ENCODE measurements at regions not wholly inside any gene's neighbourhood (a gene's known extent, or its start where the extent isn't known, plus 50 kb on each side); places are given as distances from the start of the nearest gene placed in this dataset.

- no peak overlapping the region for H3K27ac ChIP-seq (ENCODE audit: low read depth, low read length)
- 66 to 77% (median 73%) methylated on average over 5 of the region's 5 CpGs for WGBS, 3 donors
These were observed 448.3 kb upstream of the SLC14A2 start for GRCh38 chr18:45166836-45167551.

DNA sequence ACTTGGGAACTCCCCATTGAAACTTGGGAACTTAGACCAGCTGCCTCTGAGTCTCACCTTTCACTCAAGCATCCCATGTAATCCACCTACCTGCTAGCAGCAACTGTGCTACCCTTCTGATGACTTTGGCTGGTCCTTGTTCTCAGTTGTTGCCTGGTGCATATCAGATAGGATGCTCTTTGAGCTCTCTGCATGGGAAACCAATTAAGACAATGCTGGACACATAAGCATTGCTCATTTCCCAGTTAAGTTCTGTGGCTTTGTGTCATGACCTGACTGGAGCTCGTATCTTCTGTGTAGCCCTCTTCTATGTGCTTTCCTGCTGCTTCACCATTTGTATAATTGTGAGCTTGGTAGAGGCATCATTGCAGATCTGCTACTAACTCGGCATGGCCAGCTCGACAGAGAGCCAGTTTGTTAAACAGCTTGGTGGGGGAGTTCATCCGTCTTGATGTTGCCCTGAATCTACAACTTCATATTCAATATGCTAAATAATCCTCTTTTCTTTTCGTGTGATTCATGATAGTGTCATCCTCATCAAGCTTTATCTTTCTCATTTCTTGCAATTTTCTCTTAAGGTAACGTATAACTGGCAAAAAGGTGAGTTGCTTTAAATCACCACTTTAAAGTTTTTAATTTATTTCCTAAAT, 447.5 kb upstream of the SLC14A2 start:
- 78 to 82% (median 80%) methylated on average over 6 of the region's 6 CpGs for WGBS, 3 donors
- no peak overlapping the region for H3K27ac ChIP-seq (ENCODE audit: low read depth, low read length)

GRCh38 chr18:45168866-45169600, 446.2 kb upstream of the SLC14A2 start:
- no peak overlapping the region for H3K27ac ChIP-seq (ENCODE audit: low read depth, low read length)
- WGBS, 3 donors, result 76 to 81% (median 81%) methylated on average over 2 of the region's 2 CpGs

- no peak overlapping the region for H3K27ac ChIP-seq (ENCODE audit: low read depth, low read length)
These were observed 445.7 kb upstream of the SLC14A2 start for GRCh38 chr18:45169610-45170009.

GRCh38 chr18:45171679-45172191, 443.5 kb upstream of the SLC14A2 start:
- 68 to 82% (median 71%) methylated on average over 4 of the region's 4 CpGs for WGBS, 3 donors
- H3K27ac ChIP-seq (ENCODE audit: low read depth, low read length), result no peak overlapping the region

GRCh38 chr18:45173327-45173726, 441.9 kb upstream of the SLC14A2 start:
- 75 to 91% (median 88%) methylated on average over 2 of the region's 2 CpGs for WGBS, 3 donors
- H3K27ac ChIP-seq (ENCODE audit: low read depth, low read length), result no peak overlapping the region

DNA sequence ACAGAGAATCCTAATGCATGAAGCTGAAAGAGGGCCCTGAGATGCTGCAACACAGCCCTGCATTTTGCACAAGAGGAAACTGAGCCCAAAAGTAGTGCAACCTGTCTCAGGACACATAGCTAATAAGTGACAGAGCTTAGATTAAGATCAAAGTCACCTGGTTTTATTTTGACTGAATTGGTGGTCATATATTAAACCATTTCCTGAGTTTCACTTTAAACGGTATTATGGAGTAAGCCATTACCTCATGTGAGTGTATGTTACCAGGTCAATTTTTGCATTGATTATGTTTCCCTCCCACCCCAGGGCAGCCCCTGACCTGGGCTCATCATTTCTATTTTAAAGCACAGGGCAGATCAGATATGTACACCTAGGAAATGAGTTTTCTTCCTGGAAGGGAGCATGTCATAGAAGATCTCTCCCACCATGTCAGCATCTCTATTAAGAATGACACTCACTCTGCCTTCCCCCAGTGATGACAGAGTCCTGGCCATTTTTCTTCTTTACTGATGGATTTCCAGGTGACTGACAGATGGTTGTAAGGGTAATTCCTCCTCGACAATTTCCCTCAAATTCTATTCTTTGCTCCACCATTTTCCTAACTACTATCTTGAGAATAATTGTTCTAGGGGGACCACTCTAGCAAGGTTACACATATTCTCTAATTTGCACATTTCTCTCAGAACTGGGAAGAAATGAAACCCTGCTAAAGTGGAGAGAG, 441.3 kb upstream of the SLC14A2 start:
- WGBS, 3 donors, result 56 to 67% (median 61%) methylated on average over 2 of the region's 2 CpGs

DNA sequence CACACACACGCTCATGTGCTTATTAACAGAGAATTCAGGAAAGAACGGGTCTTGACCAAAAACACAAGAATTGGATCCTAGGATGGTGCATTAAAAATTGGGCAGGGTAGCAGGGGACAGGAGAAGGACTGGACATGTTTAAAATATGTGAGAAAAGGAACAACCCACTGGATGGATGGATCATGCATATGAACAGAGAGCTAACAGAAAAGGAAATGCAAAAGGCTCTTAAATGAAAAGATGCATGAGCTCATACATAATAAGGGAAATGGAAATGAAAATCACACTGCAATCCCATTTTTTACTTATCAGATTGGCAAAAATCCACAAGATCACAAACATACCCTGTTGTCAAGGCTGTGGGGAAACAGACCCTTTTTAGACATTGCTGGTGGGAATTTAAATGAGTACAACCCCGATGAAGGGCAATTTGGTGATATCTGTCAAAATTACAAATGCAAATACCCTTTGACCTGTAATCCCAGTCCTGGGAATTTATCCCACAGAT, 440.6 kb upstream of the SLC14A2 start:
- H3K27ac ChIP-seq (ENCODE audit: low read depth, low read length), result no peak overlapping the region
- 61 to 83% (median 67%) methylated on average over 3 of the region's 3 CpGs for WGBS, 3 donors

More for the DNA sequence above, 441.3 kb upstream of the SLC14A2 start:
- H3K27ac ChIP-seq (ENCODE audit: low read depth, low read length), result no peak overlapping the region

DNA sequence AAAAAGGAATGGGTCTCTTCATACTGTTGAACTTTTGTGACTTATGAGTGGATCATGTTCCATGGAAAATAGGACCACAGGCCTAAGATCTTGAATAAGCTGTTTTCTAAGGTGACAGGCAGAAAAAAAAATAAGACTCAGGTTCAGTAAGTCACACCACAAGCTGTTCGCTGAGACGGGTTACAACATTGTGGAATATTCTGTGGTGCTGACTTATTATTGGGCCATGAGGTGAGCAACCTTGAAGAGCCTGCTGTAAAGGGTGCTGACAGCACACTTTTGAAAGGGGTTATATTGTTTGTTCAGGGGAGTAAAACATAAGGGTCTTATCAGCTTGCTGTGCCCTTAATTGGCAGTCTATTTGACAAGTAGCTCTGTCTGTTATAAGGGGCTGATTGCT, 439.8 kb upstream of the SLC14A2 start:
- WGBS, 3 donors, result 94 to 99% (median 98%) methylated on average over 2 of the region's 2 CpGs
- no peak overlapping the region for H3K27ac ChIP-seq (ENCODE audit: low read depth, low read length)

DNA sequence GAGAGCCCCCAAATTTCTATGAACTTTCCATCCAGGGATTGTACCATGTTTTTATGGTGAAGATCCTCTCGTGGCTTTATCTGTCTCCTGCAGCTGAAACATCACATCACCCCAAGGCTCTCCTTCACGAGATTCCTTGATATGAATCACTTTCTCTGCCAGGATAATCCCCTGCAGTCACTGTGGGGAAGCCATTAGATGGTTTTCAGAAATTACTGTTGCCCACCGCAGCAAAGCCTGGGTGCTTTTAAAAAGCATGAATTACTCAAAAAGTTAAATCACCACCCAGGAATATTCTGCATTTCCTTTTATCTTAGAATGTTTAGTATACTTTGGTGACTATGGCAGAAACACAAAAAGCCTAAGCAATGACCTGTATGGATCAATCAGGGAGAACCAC, 428.4 kb upstream of the SLC14A2 start:
- WGBS, 3 donors, result 83 to 84% (median 83%) methylated on average over 3 of the region's 3 CpGs
- no peak overlapping the region for H3K27ac ChIP-seq (ENCODE audit: low read depth, low read length)

- no peak overlapping the region for H3K27ac ChIP-seq (ENCODE audit: low read depth, low read length)
- 92 to 100% (median 93%) methylated on average over 1 of the region's 1 CpG for WGBS, 3 donors
These were observed 423.5 kb upstream of the SLC14A2 start for GRCh38 chr18:45191795-45192194.

DNA sequence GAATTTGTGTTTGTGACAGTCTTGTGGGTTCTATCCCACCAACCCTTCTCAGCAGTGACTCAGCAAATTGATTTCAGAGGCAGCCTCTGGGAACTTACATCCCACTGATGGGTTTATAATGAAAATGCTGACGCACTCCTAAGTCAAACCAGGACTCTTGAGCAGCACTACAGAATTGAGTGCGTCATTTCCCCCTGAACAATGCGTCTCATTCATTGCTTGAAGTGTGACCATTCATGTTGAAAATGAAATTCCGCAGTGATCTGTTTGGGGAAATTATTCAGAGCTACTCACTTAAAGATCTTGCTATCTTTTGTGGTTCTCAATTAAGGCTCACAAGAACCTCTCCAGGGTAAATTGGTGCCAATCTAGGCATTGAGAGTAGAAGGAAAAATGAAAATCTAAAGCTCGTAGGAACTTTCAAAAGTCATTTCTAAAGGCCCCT, 417.7 kb upstream of the SLC14A2 start:
- 78 to 89% (median 87%) methylated on average over 5 of the region's 5 CpGs for WGBS, 3 donors
- H3K27ac ChIP-seq (ENCODE audit: low read depth, low read length), result no peak overlapping the region

GRCh38 chr18:45198526-45198925, 416.8 kb upstream of the SLC14A2 start:
- H3K27ac ChIP-seq (ENCODE audit: low read depth, low read length), result no peak overlapping the region

- 92 to 95% (median 95%) methylated on average over 2 of the region's 2 CpGs for WGBS, 3 donors
- H3K27ac ChIP-seq (ENCODE audit: low read depth, low read length), result no peak overlapping the region
These were observed 414.2 kb upstream of the SLC14A2 start for GRCh38 chr18:45201029-45201428.

DNA sequence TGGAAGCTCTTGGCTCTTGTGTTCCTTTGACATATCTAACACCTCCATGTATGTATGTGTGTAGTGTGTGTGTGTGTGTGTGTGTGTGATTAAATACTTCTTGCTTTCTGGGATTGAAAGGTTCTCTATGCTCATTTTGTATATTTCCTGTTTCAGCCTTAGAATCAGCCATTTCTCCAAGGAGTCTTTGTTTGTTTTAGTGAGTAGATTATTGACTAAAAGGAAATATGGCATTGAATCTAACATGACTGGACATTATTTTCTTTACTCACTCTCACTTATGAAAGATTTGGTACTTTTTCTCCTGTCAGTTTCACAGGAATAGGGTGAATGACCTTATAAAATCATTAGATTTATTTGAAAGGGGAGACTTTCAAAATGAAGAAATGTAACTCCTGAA, 413.8 kb upstream of the SLC14A2 start:
- no peak overlapping the region for H3K27ac ChIP-seq (ENCODE audit: low read depth, low read length)

GRCh38 chr18:45202061-45202460, 413.2 kb upstream of the SLC14A2 start:
- H3K27ac ChIP-seq (ENCODE audit: low read depth, low read length), result no peak overlapping the region

- H3K27ac ChIP-seq (ENCODE audit: low read depth, low read length), result no peak overlapping the region
- WGBS, 3 donors, result 92 to 96% (median 93%) methylated on average over 2 of the region's 2 CpGs
These were observed 411.6 kb upstream of the SLC14A2 start for GRCh38 chr18:45203677-45204076.

DNA sequence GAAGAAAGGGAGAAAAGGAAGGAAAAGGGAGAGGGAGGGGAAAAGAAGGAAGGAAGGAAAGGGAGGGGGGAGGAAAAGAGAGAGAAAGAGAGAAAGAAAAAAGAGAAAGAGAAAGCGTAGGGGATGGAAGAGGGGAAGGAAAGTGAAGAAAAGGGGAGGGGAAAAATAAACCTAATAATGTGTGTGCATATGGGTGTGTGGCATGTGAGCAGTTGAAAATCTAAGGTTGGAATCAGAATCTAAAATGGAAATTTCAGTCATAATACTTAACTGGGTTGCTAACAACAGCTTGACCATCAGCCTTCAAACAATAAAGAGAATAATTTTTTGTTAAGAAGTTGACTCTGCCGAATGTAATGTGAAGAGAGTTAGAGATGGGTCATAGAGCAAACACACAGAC, 407.9 kb upstream of the SLC14A2 start:
- H3K27ac ChIP-seq (ENCODE audit: low read depth, low read length), result no peak overlapping the region
- 69 to 86% (median 76%) methylated on average over 2 of the region's 2 CpGs for WGBS, 3 donors

- 59 to 91% (median 70%) methylated on average over 7 of the region's 7 CpGs for WGBS, 3 donors
- H3K27ac ChIP-seq (ENCODE audit: low read depth, low read length), result no peak overlapping the region
These were observed 407.1 kb upstream of the SLC14A2 start for GRCh38 chr18:45208164-45208563.
